OCI-LY3 (cell line): ENCODE measurements at regions not wholly inside any gene's neighbourhood (a gene's known extent, or its start where the extent isn't known, plus 50 kb on each side); places are given as distances from the start of the nearest gene placed in this dataset.

ENCODE experiments used
- H2AFZ ChIP-seq: fragments of 200-600, 300-600 bp; shearing (Covaris generic); 2 replicates; pipeline ENCODE4 v1.6.0; 2014; ENCODE audit warnings: antibody characterized with exemption, low read depth, low read length
- H3K27ac ChIP-seq: fragments of 200-600, 300-600 bp; sonication (generic); 2 replicates; pipeline ENCODE4 v1.5.1; 2014; ENCODE audit warnings: mild to moderate bottlenecking, low read length, moderate library complexity, mixed read lengths
- H3K27me3 ChIP-seq: fragments of 200-600, 300-600 bp; sonication (generic); 2 replicates; pipeline ENCODE4 v1.6.1; 2014; ENCODE audit warnings: low read depth, low read length, mixed read lengths
- H3K36me3 ChIP-seq: fragments of 200-600, 300-600 bp; sonication (generic); replicated peaks from 2 replicates; pipeline ENCODE3; 2014; ENCODE audit warnings: low read depth, low read length, mixed read lengths
- H3K4me1 ChIP-seq: fragments of 300-600, 200-600 bp; sonication (generic); 2 replicates; pipeline ENCODE4 v1.6.1; 2014; ENCODE audit warnings: low read length, mixed read lengths
- H3K4me2 ChIP-seq: fragments of 200-600, 300-600 bp; sonication (generic); 2 replicates; pipeline ENCODE4 v1.6.1; 2014; ENCODE audit warnings: low read length, mixed read lengths
- H3K4me3 ChIP-seq: fragments of 300-600, 200-600 bp; sonication (generic); 2 replicates; pipeline ENCODE4 v1.5.1; 2014; ENCODE audit warnings: antibody characterized with exemption, mild to moderate bottlenecking, low read length, moderate library complexity
- H3K79me2 ChIP-seq: fragments of 300-600, 200-600 bp; shearing (Covaris generic); 2 replicates; pipeline ENCODE4 v1.6.1; 2014; ENCODE audit warnings: mild to moderate bottlenecking, low read length, mixed read lengths
- H3K9ac ChIP-seq: fragments of 300-600, 200-600 bp; shearing (Covaris generic); 2 replicates; pipeline ENCODE4 v1.6.0; 2014; ENCODE audit warnings: mild to moderate bottlenecking, low read length, moderate library complexity
- H3K9me3 ChIP-seq: fragments of 200-600, 300-600 bp; shearing (Covaris generic); 2 replicates; pipeline ENCODE4 v1.6.1; 2014; ENCODE audit warnings: low read length, mixed read lengths; ENCODE audit not compliant: insufficient read depth
- H4K20me1 ChIP-seq: fragments of 200-600, 300-600 bp; sonication (generic); 2 replicates; pipeline ENCODE4 v1.6.1; 2016; ENCODE audit warnings: low read length, mixed read lengths; ENCODE audit not compliant: insufficient read depth
- EZH2phosphoT487 ChIP-seq: fragments of 200-600 bp; shearing (Covaris generic); IDR thresholded peaks from 2 replicates; pipeline ENCODE4 v1.6.1; 2018; ENCODE audit warnings: antibody characterized with exemption, mixed run types, low read depth
- TF ChIP-seq, protein P1 (sequence below): fragments of 200-600, 300-600 bp; sonication (generic); IDR thresholded peaks from 2 replicates; pipeline ENCODE4 v1.5.1; 2014; ENCODE audit warnings: antibody characterized with exemption, low read length, low read depth

DNA sequence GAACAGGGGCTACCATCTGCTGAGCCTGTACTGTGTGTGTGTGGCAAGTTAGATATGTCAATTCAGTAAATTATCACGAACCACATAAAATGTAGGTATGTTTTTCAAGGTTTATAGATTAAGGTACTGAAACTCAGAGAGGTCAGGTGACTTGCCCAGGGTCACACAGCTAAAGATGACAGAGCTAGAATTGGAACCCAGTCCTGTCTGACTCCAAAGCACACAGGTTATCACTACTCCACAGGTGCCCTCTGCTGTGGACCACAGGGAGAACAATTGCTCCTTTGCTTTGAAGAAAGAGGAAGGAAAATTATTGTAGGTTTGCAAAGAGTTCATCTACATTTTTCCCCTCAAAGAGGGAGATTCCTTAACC lies 229.7 kb upstream of the AGAP1 start:
- no peaks in the 10 kb centered on the region for H3K36me3 ChIP-seq
- no peaks in the 10 kb centered on the region for H3K27me3 ChIP-seq
- H3K9me3 ChIP-seq, result no peaks in the 10 kb centered on the region
- no peaks in the 10 kb centered on the region for H3K4me1 ChIP-seq
- no peak overlapping the region for H2AFZ ChIP-seq
- TF ChIP-seq, protein P1, sequence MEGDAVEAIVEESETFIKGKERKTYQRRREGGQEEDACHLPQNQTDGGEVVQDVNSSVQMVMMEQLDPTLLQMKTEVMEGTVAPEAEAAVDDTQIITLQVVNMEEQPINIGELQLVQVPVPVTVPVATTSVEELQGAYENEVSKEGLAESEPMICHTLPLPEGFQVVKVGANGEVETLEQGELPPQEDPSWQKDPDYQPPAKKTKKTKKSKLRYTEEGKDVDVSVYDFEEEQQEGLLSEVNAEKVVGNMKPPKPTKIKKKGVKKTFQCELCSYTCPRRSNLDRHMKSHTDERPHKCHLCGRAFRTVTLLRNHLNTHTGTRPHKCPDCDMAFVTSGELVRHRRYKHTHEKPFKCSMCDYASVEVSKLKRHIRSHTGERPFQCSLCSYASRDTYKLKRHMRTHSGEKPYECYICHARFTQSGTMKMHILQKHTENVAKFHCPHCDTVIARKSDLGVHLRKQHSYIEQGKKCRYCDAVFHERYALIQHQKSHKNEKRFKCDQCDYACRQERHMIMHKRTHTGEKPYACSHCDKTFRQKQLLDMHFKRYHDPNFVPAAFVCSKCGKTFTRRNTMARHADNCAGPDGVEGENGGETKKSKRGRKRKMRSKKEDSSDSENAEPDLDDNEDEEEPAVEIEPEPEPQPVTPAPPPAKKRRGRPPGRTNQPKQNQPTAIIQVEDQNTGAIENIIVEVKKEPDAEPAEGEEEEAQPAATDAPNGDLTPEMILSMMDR, result no peak
- TF ChIP-seq EZH2phosphoT487, result no peak
- no peak overlapping the region for H3K9ac ChIP-seq
- H3K79me2 ChIP-seq, result no peaks in the 10 kb centered on the region
- no peak overlapping the region for H3K4me3 ChIP-seq
- no peak overlapping the region for H3K4me2 ChIP-seq
- no peak overlapping the region for H3K27ac ChIP-seq
- no peaks in the 10 kb centered on the region for H4K20me1 ChIP-seq

- Histone ChIP-seq H3K79me2 (no peaks in the 10 kb centered on the region), H3K27me3 (no peaks in the 10 kb centered on the region), H3K36me3 (no peaks in the 10 kb centered on the region), H3K27ac (no peak overlapping the region), H3K9me3 (no peaks in the 10 kb centered on the region), H4K20me1 (no peaks in the 10 kb centered on the region), H3K9ac (no peak overlapping the region), H2AFZ (no peak overlapping the region), H3K4me3 (no peak overlapping the region), H3K4me1 (no peaks in the 10 kb centered on the region), H3K4me2 (no peak overlapping the region)
- TF ChIP-seq EZH2phosphoT487, result no peak
- TF ChIP-seq, protein P1, result no peak
Measured at GRCh38 chr2:235264512-235264911, 229.3 kb upstream of the AGAP1 start.

GRCh38 chr2:235265348-235265965 lies 228.4 kb upstream of the AGAP1 start:
- no peaks in the 10 kb centered on the region for H3K4me1 ChIP-seq
- no peak overlapping the region for H3K27ac ChIP-seq
- TF ChIP-seq, protein P1, result no peak
- TF ChIP-seq EZH2phosphoT487, result no peak
- H3K36me3 ChIP-seq, result no peaks in the 10 kb centered on the region
- no peak overlapping the region for H3K9ac ChIP-seq
- H4K20me1 ChIP-seq, result no peaks in the 10 kb centered on the region
- H2AFZ ChIP-seq, result no peak overlapping the region
- H3K27me3 ChIP-seq, result no peaks in the 10 kb centered on the region
- no peak overlapping the region for H3K4me2 ChIP-seq
- H3K4me3 ChIP-seq, result no peak overlapping the region
- H3K9me3 ChIP-seq, result no peaks in the 10 kb centered on the region
- H3K79me2 ChIP-seq, result no peaks in the 10 kb centered on the region

DNA sequence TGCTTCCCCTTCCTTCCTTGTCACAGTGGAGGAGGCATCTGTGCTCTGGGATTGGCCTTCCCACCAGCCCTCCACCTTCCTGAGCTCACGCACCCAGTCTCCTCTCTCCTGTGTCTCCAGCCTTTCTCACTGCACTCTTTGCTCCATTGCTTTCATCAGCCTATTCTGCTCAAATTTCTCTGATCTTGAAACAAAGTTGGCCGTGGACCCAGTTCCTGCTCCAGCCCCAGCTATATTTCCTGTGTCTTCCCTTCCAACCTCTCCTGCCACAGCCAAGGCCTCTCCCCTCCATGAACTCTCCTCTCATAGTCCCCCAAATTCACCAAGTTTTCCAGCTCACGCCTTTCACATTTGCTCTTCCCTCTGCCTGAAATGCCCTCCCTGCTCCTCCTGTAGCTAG lies 226.6 kb upstream of the AGAP1 start:
- Histone ChIP-seq H3K4me3 (no peak overlapping the region), H3K27ac (no peak overlapping the region), H3K4me2 (no peak overlapping the region), H3K4me1 (no peaks in the 10 kb centered on the region), H3K36me3 (no peaks in the 10 kb centered on the region), H4K20me1 (no peaks in the 10 kb centered on the region), H2AFZ (no peak overlapping the region), H3K9me3 (no peaks in the 10 kb centered on the region), H3K27me3 (no peaks in the 10 kb centered on the region), H3K9ac (no peak overlapping the region), H3K79me2 (no peaks in the 10 kb centered on the region)
- TF ChIP-seq EZH2phosphoT487, result no peak
- TF ChIP-seq, protein P1, result no peak
